Fibroblast of pulmonary artery (primary cell): ENCODE measurements at regions not wholly inside any gene's neighbourhood (a gene's known extent, or its start where the extent isn't known, plus 50 kb on each side); places are given as distances from the start of the nearest gene placed in this dataset.

Experiments
- DNase-seq: peaks from one replicate; pipeline ENCODE4 v3.0.0-alpha.2; 2010; ENCODE audit warnings: low read depth
- H3K4me3 ChIP-seq: replicated peaks from 2 replicates; pipeline ENCODE4 v1.5.1; 2011; ENCODE audit warnings: low read depth, mild to moderate bottlenecking, control low read depth, low read length, moderate library complexity
- TF ChIP-seq, protein P1 (sequence below): IDR thresholded peaks from 2 replicates; pipeline ENCODE4 v1.5.1; 2011; ENCODE audit warnings: mild to moderate bottlenecking, control low read depth, low read length, inconsistent platforms; ENCODE audit errors: missing control alignments

DNA sequence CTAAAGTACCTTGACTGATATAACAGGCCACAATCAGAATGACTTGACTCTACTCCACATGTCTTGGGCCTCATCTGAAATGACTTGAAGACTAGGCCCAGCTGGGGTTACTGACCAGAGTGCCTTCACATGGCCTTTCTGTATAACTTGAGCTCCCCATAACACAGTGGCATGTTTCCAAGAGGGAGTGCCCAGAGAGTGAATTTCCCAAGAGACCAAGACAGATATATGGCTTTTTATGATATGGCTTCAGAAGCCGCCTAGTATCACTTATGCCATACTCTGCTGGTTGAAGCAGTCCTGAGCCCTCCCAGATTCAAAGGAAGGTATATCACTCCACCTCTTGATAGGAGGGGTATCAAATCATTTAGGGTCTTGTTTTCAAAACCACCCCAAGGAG is 357.5 kb upstream of the EEF2KMT start:
- no peak overlapping the region for H3K4me3 ChIP-seq
- no peak for DNase-seq
- TF ChIP-seq, protein P1, sequence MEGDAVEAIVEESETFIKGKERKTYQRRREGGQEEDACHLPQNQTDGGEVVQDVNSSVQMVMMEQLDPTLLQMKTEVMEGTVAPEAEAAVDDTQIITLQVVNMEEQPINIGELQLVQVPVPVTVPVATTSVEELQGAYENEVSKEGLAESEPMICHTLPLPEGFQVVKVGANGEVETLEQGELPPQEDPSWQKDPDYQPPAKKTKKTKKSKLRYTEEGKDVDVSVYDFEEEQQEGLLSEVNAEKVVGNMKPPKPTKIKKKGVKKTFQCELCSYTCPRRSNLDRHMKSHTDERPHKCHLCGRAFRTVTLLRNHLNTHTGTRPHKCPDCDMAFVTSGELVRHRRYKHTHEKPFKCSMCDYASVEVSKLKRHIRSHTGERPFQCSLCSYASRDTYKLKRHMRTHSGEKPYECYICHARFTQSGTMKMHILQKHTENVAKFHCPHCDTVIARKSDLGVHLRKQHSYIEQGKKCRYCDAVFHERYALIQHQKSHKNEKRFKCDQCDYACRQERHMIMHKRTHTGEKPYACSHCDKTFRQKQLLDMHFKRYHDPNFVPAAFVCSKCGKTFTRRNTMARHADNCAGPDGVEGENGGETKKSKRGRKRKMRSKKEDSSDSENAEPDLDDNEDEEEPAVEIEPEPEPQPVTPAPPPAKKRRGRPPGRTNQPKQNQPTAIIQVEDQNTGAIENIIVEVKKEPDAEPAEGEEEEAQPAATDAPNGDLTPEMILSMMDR: no peak

- TF ChIP-seq, protein P1: no peak
- no peak for DNase-seq
- H3K4me3 ChIP-seq: no peak overlapping the region
Observed at GRCh38 chr16:5454349-5454748, 356.8 kb upstream of the EEF2KMT start.

- TF ChIP-seq, protein P1: no peak
- no peak for DNase-seq
- H3K4me3 ChIP-seq: no peak overlapping the region
Observed at GRCh38 chr16:5451641-5452040, 354.0 kb upstream of the EEF2KMT start.

DNA sequence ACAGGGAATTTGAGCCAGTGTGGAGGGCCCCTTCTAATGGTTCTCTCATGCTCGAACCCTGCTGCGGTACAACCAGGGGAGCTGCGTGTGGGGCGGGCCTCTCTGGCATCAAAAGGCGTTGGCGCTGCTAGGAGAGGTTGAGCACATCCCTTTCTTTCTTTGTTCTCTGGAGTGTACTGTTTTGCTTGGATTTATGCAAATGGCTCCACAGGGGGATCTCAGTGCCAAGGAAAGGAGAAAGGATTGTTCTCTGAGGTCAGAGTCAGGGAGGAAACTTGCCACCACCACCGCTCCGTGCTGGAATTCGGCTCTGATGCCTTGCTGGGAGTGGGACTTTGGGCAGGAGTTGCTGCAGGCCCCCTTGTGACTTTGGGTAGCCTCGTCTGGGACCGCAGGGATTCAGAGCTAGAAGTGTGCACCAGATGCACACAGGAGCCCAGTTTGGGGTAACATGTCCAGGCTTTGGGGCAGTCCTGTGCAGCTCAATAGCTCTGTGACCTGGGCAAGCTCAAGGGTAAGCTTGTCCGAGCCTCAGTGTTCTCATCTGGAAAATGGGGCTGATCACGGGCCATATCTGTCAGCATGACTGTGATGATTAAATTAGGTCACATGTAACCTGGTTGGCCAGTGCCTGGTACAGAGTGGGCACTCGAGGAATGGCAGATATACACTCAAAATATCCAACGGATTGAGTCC is 353.0 kb upstream of the EEF2KMT start:
- TF ChIP-seq, protein P1: no peak
- no peak overlapping the region for H3K4me3 ChIP-seq
- DNase-seq: no peak

GRCh38 chr16:5449901-5450300 is 352.3 kb upstream of the EEF2KMT start:
- H3K4me3 ChIP-seq: no peak overlapping the region
- TF ChIP-seq, protein P1: no peak
- DNase-seq: no peak

DNA sequence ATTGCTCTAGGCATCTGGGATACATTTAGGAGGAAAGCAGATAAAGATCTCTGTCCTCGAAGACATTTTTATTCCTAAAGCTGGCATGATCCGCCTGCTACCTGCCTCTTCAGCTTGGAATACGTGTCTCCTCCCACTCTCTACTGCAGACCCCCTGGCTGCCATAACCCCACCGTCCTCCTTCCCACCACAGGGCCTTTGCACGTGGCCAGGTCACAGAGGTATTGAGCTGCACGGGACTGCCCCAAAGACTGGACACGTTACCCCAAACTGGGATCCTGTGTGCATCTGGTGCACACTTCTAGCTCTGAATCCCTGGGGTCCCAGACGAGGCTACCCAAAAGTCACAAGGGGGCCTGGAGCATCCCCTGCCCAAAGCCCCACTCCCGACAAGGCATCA is 351.2 kb upstream of the EEF2KMT start:
- no peak for DNase-seq
- no peak overlapping the region for H3K4me3 ChIP-seq
- TF ChIP-seq, protein P1: no peak

DNA sequence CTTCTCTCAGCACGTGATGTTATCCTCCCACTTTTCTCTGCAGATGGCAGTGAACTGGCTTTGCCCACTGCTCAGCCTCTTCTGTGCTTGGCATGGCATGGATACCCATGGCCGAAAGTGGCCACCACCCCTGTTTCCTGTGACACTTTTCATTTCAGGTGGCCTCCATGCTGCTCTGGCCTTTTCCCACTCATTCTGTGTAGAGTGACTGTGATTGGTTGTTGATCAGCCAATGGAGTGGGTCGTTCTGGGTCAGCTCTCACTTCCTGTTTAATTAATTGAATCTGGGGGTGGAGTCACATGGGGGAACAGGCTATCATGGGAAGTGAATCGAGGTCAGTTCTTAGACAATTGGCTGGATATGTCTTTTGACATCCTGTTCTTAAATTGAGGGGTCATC is 350.1 kb upstream of the EEF2KMT start:
- DNase-seq: no peak
- H3K4me3 ChIP-seq: no peak overlapping the region
- TF ChIP-seq, protein P1: no peak
